ENCODE measurements at regions not wholly inside any gene's neighbourhood (a gene's known extent, or its start where the extent isn't known, plus 50 kb on each side); places are given as distances from the start of the nearest gene placed in this dataset.
"Not testable (repeated sequence)": the region's sequence is repeated elsewhere in the genome, so short reads cannot be mapped to it uniquely, and the experiment has no call there.

DNA sequence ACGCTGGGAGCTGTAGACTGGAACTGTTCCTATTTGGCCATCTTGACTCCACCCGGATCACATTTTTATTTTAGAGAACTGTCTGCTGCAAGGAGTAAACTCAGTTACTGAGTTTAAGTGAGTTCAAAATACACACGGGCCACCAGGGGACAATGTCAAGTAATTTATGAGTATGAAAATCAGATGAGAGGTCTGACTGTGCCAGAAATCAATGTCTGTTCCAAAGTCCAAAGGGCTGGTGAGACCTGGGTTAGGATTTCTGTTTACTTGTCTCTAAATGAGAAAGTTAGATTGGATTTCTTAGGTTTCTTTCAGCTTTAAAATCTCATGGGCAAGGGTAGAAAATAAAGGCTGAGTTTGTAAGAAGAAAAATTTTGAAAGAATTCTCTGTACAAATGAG is 465.8 kb upstream of the MEIS1 start:
- Mint-ChIP-seq H3K4me3 (no peak overlapping the region), H3K36me3 (ENCODE audit: low read depth) (no peaks in the 10 kb centered on the region), H3K27me3 (ENCODE audit: low read depth) (peaks cover 3% of the 10 kb centered on the region), H3K4me1 (no peaks in the 10 kb centered on the region), H3K27ac (no peak overlapping the region), H3K9me3 (peaks cover 21% of the 10 kb centered on the region)
- TF ChIP-seq CTCF (IDR thresholded peaks at IDR 0.05; ENCODE audit: unreplicated experiment in 3 of 3), result no peak

DNA sequence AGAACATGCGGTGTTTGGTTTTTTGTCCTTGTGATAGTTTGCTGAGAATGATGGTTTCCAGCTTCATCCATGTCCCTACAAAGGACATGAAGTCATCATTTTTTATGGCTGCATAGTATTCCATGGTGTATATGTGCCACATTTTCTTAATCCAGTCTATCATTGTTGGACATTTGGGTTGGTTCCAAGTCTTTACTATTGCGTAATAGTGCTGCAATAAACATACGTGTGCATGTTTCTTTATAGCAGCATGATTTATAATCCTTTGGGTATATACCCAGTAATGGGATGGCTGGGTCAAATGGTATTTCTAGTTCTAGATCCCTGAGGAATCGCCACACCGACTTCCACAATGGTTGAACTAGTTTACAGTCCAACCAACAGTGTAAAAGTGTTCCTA is 471.6 kb upstream of the MEIS1 start:
- H3K4me3 Mint-ChIP-seq; H3K27ac Mint-ChIP-seq; H3K27me3 Mint-ChIP-seq (ENCODE audit: low read depth); H3K4me1 Mint-ChIP-seq; H3K36me3 Mint-ChIP-seq (ENCODE audit: low read depth): not testable (repeated sequence)
- peaks cover 27% of the 10 kb centered on the region for H3K9me3 Mint-ChIP-seq

GRCh38 chr2:65960953-65961352 is 474.0 kb upstream of the MEIS1 start:
- Mint-ChIP-seq H3K4me1 (peaks cover 6% of the 10 kb centered on the region), H3K9me3 (peaks cover 28% of the 10 kb centered on the region), H3K27me3 (ENCODE audit: low read depth) (no peaks in the 10 kb centered on the region), H3K4me3 (no peak overlapping the region), H3K36me3 (ENCODE audit: low read depth) (peaks cover 3% of the 10 kb centered on the region), H3K27ac (peak overlapping the region in 1 of 3 experiments; percentile 3)
- no peak for TF ChIP-seq CTCF (IDR thresholded peaks at IDR 0.05; ENCODE audit: unreplicated experiment in 3 of 3)

DNA sequence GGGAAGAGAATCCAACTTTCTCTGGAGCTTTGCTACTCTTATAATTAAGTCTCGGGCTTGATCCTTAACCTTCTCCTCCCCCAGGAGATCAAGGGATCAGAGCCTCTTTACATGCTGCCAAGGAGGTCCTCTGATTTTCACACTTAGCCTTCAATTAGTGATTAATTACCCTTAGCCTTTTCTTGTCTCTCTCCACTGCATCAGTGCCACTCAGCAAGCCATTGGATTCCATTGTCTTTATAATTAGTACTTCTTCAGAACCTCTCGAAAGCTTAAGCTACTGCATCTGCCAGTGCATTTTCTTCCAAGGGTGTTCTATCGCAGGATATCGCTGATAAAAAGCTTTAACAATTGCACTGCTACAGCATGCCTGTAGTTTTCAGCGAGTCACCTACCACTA is 477.0 kb upstream of the MEIS1 start:
- Mint-ChIP-seq H3K27ac (no peak overlapping the region), H3K4me3 (no peak overlapping the region), H3K36me3 (ENCODE audit: low read depth) (peaks cover 3% of the 10 kb centered on the region), H3K9me3 (peaks cover 24% of the 10 kb centered on the region), H3K4me1 (peaks cover 6% of the 10 kb centered on the region), H3K27me3 (ENCODE audit: low read depth) (no peaks in the 10 kb centered on the region)
- no peak for TF ChIP-seq CTCF (IDR thresholded peaks at IDR 0.05; ENCODE audit: unreplicated experiment in 3 of 3)

- Mint-ChIP-seq H3K9me3 (peaks cover 20% of the 10 kb centered on the region), H3K4me1 (peaks cover 6% of the 10 kb centered on the region), H3K27me3 (ENCODE audit: low read depth) (no peaks in the 10 kb centered on the region), H3K36me3 (ENCODE audit: low read depth) (no peaks in the 10 kb centered on the region), H3K4me3 (no peak overlapping the region), H3K27ac (no peak overlapping the region)
- TF ChIP-seq CTCF (IDR thresholded peaks at IDR 0.05; ENCODE audit: unreplicated experiment in 3 of 3), result no peak
Measured at GRCh38 chr2:65957454-65957853, 477.5 kb upstream of the MEIS1 start.

DNA sequence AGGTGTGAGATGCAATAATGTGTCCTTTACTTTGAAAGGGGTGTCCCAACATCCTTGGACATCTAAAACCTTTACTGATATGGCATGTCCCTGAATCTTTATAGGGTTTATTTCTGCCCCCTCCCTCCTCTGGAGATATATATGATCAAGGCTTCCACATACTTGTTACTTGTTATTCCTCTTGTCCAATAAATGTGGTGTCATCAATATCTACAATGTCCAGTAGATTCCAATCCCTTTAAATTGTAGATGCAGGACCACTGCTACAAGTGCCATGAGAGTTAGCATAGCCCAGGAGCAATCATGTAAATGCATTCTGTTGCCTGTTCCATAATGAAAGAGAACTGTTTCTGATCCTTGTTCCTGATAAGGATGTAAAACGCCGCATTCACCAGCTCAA is 479.7 kb upstream of the MEIS1 start:
- Mint-ChIP-seq H3K27ac (no peak overlapping the region), H3K36me3 (ENCODE audit: low read depth) (no peaks in the 10 kb centered on the region), H3K4me1 (no peaks in the 10 kb centered on the region), H3K4me3 (no peak overlapping the region), H3K9me3 (peaks cover 11% of the 10 kb centered on the region), H3K27me3 (ENCODE audit: low read depth) (no peaks in the 10 kb centered on the region)
- no peak for TF ChIP-seq CTCF (IDR thresholded peaks at IDR 0.05; ENCODE audit: unreplicated experiment in 3 of 3)

All from nephron (organoid).